HG03521 (cell line): ENCODE measurements at regions not wholly inside any gene's neighbourhood (a gene's known extent, or its start where the extent isn't known, plus 50 kb on each side); places are given as distances from the start of the nearest gene placed in this dataset.
"Not testable (repeated sequence)": the region's sequence is repeated elsewhere in the genome, so short reads cannot be mapped to it uniquely, and the experiment has no call there.

Experiments
- ATAC-seq: cut with Tn5 transposase; IDR thresholded peaks from one replicate; pipeline ENCODE4 v1.9.1; 2021; ENCODE audit warnings: mild to moderate bottlenecking, moderate library complexity; ENCODE audit not compliant: unreplicated experiment

DNA sequence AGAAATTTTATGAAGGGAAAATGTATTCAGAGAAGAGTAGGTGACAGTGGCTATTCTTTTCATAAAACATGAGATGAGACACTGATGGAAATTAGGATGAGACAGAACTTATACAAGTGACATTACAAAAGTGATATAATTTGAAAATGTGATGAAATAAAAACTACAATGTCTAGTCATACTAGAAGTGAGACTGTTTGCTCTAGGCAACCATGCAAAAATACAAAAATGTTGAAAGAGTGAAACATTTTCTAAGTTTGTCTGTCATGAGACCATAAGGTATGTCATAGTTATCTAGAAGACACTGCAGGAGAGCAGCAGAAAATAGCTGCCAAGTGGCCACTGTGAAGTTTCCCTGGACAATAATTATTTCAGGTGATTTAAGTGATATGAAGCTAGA is 459.5 kb downstream of the DIPK2A start:
- ATAC-seq, result no peak

DNA sequence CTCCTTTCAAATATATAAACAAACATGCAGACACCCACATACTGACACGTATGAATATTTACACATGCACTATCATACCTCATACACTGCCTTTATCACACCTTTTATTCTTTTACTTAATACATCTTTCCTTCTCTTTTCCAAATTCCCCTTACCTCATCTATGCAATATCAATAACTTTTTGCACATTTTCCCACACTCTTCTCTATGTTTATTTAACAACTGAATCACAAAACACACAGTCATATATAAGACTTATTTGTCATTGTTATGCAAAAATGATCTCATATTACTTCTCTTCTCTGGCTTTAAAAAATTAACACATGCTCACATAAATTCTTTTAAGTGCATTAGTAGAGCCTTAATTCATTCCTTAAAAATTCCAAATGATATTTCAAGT is 461.4 kb downstream of the DIPK2A start:
- no peak for ATAC-seq

- ATAC-seq, result no peak
Observed at GRCh38 chr3:144437989-144438388, 466.4 kb downstream of the DIPK2A start.

DNA sequence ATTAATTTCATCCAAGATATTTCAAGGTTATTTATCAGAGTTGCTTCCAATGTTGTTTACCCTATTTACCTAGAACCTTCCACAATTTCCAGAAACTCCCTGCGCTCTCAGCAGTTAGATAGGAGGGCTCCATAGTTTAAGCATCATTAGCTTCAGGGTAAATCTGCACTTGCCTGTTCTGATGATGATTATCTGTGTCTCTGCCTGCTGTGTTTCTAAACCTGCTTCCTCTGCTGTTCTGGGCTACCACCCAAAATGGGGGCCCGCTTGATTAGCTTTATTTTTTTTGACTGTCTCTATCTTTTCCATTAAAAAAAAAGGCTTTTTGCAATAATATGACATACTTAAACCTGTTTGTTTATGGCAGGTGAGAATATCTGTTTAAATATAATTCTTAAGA is 472.4 kb downstream of the DIPK2A start:
- ATAC-seq, result no peak

DNA sequence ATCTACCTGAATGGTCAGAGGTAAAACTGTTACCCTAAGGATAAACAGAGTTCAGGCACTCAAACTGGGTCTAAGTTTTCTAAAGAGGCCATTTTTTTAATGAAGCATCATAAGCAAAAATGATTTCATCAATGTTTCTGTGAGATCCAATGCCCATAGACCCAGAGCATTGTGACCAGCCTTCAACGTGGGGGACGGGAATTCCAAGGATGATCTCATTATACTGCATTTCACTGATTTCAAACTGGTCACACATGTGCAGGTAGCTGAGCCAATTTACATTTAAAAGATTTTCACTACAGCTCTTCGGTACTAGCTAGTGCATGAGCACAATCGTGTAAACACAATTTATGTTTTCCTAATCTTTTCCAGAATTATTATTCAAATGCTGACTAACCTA is 472.9 kb downstream of the DIPK2A start:
- no peak for ATAC-seq

GRCh38 chr3:144455841-144456440 is 484.3 kb downstream of the DIPK2A start:
- ATAC-seq, result no peak

DNA sequence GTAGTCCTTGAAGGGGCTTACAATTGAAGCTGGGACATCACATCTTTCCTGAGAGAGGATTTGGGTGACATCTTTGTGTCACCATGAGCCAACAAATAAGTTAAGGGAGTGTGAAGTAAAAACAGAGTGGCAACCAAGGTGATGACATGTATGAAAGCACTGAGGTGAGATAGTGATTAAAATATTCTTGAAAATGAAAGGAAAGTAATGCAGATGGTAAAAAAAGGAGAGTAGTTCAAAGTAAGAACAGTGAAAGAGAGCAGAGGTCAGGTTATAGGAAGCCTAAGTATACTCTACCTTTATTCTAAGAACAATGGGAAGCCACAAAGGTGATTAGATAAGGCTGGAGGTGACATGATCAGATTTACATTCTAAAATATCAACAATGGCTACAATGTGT is 486.1 kb downstream of the DIPK2A start:
- no peak for ATAC-seq

DNA sequence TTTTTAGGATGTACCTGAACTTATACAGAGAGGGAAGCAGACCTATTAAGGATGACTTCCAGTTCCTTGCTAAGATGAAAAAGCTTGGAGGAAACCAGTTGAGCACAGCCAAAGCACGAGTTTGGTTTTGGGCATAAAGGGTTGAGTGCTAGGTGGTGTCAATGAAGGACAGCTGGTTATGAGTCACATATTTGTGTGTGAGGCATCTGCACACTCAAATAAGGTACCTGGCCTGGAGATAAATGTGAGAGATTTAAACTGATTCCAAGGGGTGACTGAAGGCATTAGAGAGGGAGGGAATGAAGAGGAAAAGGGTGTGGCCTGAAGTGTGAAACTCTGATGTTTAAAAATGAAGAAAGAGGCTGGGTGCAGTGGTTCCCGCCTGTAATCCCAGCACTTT is 486.7 kb downstream of the DIPK2A start:
- ATAC-seq, result no peak

DNA sequence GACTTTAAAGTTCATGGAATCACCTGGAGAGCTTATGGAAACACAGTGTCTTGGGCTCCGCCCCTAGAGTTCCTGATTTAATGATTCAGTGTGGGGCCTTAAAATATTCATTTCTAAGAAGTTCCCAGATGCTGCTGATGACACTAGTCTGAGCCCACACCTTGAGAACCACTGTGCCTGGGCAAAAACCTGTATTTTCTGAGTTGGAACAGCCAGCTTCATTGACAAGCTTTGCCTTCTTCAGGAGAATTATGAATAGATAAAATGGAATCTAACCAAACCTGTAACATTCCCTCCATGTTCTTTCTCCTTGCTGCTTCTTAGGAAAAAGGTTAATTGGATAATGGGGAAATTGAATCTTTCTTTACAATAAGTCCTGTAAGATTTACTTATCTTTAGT is 490.7 kb downstream of the DIPK2A start:
- ATAC-seq, result no peak

DNA sequence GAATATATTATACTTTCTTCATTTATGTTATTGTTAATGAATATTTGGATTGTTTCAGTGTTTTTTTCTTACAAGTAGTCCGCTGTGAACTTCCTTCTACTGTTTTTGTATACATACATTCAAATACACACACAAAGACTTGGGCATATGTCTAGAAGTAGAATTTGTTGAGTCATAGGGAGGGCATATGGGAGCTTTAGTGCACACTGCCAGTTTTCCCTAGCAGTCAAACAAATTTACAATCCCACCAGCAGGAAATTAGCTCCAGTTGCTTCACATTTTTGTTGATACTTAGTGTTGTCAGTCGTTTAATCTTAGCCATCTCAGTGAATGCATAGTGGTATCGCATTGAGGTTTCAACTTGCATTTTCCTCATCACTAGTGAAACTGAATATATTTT is 492.3 kb downstream of the DIPK2A start:
- ATAC-seq, result no peak

DNA sequence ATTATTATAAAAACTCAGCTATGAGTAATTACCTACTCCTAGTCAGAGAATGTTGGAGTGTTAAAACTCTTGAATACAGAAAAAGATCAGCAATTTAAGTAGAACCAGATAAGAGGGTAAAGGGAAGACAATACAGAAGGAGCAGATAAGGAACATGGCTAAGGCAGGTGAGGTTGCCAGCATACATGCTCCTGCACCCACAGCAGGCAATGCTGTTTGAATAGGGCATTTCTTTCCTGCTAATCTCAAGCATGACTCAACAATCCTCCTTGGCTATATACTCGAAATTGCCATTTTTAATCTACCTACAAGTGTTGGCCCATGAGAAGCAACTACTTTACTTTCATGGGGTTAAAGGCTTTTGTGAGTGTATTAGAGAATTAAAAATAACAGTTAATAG is 494.5 kb downstream of the DIPK2A start:
- no peak for ATAC-seq

DNA sequence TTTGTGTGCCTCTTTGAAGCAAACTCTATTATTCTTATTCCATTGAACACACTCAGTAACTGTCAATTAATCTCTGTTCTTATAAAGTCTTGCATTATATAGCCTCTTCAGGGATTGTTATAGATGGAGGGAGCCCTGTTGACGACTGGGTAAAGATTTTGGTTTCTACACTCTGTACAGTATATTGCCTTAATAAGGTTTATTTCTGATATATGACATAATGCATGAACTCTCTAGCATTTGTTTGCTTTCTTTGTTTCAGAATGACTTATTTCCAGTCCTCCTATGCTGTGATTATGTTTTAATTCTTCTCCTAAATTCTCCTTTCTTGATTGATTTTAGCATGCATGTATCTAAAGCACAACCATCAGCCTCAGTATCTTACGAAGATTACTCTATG is 494.9 kb downstream of the DIPK2A start:
- no peak for ATAC-seq

DNA sequence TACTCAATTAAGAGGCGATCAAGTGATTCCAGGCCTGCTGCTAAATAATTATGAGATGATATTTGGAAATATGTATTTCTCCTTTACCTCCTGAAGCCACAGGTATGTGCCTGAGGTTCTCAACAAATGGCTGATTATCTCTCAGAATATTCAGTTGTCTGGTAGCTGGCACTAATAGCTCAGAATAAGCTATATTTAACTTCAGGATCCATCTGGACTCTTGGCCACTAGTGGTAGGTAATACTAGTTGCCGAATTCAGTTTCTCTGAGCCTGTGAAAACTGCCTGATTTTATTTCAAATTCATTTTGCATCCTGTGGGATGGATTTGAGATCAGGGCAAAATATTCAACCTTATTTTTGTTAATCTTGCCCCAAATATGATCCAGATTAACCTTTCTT is 499.0 kb downstream of the DIPK2A start:
- no peak for ATAC-seq

DNA sequence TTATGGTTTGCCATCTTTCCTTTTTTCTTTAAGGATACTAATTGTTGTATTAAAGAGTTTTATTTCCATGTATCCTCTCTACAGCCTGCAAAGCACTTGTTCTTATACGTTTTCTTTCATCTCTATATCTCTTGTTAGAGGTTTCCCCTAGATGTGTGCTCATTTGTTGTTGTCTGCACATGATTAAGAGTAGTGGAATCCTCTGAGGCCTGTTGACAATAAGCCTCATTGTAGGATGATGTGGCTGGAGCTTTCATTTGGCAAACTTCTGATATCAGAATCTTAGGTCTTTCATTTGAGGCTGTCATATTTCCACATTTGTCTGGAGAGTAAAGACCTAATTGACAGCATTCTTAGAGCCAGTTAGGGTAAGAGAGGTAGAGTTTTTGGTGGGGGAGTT is 506.0 kb downstream of the DIPK2A start:
- ATAC-seq, result no peak

- ATAC-seq, result no peak
Observed at GRCh38 chr3:144480416-144480919, 508.8 kb downstream of the DIPK2A start.

DNA sequence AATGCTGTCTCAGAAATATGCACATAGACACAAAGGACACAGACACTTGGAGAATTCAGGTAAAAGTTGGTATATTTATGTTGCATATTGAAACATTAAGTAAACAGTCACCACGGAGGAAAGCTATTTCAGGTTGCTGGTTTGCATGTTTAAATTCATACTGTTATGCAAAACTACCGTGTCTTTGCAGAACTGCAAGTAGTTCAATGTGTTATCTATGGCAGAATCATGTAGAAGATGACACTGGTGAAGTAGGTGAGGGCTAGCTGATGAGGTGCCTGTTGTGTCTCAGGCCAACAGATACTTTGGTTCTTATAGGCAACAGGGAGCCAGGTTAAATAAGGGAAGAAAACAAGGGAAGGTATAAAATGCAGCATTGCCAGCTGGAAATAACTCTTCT is 511.3 kb downstream of the DIPK2A start:
- no peak for ATAC-seq

- ATAC-seq, result no peak
Observed at GRCh38 chr3:144487011-144487410, 515.4 kb downstream of the DIPK2A start.

DNA sequence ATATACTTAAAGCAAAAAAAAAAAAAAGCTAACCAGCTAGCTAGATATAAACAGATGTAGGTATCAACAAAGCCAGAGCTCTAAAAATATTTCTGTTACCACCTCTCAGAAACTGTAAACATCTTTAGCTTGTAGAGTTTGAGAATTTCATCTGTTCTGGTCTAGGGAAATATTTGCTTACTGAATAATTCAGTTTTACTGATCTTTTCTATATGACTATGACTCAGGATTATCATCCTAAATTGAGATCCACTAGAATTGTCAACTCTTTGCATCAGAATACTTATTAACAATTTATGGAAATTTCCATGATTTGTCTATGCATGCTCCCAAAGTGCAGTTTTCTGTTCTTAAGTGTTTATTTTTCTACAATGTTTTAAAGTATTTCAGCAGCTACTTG is 517.3 kb downstream of the DIPK2A start:
- no peak for ATAC-seq

DNA sequence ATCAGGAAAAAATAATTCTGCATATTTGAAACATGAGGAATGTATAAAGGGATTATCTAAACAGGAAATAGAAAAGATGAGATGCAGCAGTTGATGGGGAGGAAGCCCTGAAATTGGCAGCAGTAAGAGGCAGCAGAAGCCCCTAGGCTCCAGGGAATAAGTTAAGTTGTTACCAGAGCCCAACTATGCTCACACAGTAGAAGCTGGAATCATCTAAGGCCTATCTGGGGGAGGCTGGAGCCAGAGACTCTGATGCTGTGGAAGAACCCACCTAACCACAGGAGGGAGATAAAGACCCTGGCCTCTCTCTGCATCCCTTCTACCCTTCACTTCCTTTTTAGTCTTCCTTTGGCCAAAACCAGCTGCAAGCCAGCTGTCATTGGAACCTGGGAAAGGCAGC is 519.7 kb downstream of the DIPK2A start:
- no peak for ATAC-seq

- ATAC-seq, result not testable (repeated sequence)
Observed at GRCh38 chr3:144494651-144495050, 523.0 kb downstream of the DIPK2A start.

DNA sequence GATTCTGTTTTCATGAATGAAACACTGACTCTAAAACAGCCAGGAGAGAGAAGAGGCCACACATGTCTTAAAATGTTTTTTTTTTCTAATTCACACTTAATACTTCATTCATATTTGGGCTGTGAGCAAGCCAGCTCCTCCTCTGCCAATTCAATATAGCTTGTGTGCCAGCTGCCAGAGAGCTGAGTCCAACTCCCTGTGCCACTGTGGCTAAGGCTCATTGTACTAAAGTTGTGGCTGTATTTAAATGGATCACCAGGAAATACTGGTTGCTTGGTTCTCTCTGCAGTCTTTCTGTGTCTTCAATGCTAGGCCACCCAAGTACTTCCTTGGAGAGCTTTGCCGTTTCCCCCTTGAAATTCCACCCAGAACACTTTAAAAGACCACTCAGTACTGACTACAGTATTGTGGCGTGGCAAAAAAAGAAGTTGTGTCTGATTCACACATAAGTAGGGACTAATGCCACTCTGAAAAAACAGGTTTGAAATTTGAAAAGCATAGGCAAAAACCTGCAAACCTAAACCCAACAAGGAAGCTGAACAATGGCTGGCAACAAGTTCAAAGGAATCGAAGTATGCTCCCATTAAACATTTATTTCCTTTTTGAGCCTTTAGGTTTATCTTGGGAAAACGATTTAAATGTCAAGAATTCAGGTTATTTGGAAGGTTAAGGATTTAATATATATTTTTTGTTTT is 524.7 kb downstream of the DIPK2A start:
- ATAC-seq, result no peak

DNA sequence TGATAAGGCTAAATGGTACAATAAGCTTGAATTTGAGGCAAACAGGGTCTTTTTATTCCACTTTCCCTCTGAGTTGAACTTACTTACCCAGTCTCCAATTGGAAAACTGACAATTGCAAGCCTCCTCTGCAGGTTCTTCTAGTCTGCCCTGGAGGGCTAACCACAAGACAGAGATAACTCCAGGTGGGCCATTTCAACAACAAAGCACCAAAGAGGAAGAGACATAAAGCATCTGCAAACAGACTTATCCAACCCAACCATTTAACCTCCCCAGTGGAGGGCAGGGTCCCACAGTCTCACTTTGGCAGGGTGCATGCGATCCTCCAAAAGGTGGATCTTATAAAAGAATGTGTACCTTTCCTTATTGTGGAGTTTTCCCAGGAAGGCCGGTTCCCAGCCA is 525.8 kb downstream of the DIPK2A start:
- ATAC-seq, result no peak
